ENCODE measurements at regions not wholly inside any gene's neighbourhood (a gene's known extent, or its start where the extent isn't known, plus 50 kb on each side); places are given as distances from the start of the nearest gene placed in this dataset.

- TF ChIP-seq CTCF (IDR thresholded peaks at IDR 0.05) (no peak), EZH2 (IDR thresholded peaks at IDR 0.05; ENCODE audit: borderline replicate concordance, insufficient read depth, low read depth, low read length, poor library complexity, severe bottlenecking) (no peak)
These were observed 159.9 kb downstream of the ACTL8 start for GRCh38 chr1:17914987-17915386.
